ENCODE measurements at regions not wholly inside any gene's neighbourhood (a gene's known extent, or its start where the extent isn't known, plus 50 kb on each side); places are given as distances from the start of the nearest gene placed in this dataset.

GRCh38 chr1:58966103-58966916 lies 182.5 kb upstream of the JUN start:
- TF ChIP-seq CTCF (IDR thresholded peaks at IDR 0.05), result no peak

DNA sequence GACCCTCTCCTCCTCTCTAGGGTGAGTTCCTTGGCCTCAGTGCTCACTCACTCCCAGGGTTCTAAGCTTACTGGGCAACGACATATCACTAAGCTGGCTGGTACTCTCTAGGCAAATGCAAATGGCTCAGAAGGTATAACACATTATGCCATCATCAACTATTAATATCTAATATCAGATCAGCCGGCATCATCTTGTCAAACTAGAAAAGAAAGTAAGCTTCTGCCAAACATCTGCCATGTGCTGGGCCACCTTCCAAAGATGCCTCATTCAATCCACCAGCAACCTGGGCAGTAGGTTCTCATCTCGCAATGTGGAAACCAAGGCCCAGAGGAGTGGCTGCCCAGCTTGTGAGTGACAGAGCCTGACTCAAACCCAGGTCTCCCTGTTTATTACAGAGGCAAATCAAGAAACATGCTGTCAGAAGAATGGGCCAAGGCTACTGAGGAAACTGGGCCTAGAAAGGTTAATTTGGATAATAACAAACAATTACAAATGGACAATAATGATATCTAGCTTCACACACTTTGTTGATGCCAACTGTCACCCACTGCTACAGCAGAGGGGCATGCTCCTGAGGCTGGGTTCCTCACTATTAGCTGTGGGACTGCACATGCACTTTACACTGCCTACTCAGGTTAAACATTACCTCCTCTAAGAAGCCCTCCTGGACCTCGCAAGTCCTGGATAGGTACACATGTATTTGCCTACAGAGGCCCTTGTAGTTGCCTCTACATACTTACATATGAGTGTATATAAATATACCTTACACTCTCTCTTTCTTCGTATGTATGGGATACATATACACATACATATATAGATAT lies 183.3 kb upstream of the JUN start:
- no peak for TF ChIP-seq CTCF (IDR thresholded peaks at IDR 0.05)

- TF ChIP-seq CTCF (IDR thresholded peaks at IDR 0.05), result no peak
Observed at GRCh38 chr1:58968360-58968952, 184.6 kb upstream of the JUN start.

- no peak for TF ChIP-seq CTCF (IDR thresholded peaks at IDR 0.05)
Observed at GRCh38 chr1:58971629-58972140, 187.8 kb upstream of the JUN start.

DNA sequence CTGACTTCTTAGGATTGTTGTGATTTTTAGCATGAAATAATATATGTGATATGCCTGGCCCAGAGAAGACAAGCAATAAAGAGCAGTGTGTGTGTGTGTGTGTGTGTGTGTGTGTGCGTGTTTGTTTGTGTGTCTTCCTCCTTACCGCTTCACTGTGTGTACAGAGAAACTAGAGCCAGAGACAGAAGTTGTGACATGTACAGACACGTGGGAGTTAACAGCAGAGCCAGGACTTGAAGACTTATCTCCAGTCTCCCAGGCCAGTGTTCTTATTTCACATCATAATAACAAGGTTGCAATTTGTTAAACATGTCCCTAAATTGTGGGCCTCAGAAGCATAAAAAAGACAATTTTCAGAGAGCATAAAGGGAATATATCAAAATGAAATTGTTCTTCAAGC lies 192.0 kb upstream of the JUN start:
- TF ChIP-seq CTCF (IDR thresholded peaks at IDR 0.05), result no peak

GRCh38 chr1:58976294-58976693 lies 192.4 kb upstream of the JUN start:
- TF ChIP-seq CTCF (IDR thresholded peaks at IDR 0.05), result no peak

DNA sequence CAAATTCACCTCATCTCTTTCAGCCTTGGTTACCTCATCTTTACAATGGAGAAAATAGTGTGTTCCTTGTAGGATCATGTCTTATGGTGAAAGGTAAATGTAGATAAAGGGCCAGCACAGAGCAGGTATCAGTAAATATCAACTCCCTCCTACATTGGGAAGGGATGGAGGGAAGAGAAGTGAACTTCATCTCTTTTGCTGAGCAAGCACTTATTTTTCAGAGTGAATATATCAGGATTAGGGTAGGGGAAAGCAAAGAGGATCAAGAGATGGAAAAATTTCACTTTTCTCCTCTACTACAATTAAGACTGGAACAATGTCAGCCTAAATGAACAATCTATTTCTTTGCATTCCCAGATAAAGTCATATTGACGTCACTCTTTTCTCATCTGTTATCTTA lies 193.8 kb upstream of the JUN start:
- TF ChIP-seq CTCF (IDR thresholded peaks at IDR 0.05), result no peak
